ENCODE measurements at regions not wholly inside any gene's neighbourhood (a gene's known extent, or its start where the extent isn't known, plus 50 kb on each side); places are given as distances from the start of the nearest gene placed in this dataset.

DNA sequence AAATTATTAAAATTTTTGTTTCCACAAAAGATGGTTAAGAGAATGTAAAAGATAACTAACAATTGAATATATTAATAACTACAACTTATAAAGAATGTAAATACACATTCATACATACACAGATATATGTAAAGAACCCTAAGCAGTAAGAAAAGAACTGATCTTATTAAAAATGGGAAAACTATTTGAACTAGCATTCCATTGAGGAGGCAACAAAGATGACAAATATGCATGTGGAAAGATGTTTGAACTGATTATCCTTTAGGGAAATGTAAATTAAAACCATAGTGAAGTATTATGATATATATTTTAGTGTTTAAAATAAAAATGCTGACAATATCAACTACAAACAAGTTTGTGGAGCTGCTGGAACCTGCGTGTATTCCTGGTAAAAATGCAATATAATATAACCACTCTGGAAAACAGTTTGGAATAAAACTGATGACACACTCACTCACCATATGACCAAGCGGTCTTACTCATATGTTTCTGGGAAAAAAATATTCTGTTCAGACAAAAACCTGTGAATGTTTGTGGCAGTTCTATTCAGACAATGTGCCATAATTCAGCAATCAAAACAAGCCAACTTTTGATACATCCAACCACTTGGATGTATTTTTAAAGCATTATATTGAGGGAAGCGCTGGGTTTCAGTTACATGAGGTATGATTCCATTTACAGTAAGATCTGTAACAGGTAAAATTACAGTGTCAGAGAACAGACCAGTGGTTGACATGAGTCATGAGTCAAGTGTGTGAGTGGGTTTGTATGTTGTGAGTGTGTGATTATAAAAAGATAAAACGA, 694.4 kb upstream of the SLITRK5 start:
- no peak for ATAC-seq (ENCODE audit: poor library complexity)
- intact Hi-C loops (cut with DNase I): no loop called here
- DNase-seq: no peak

DNA sequence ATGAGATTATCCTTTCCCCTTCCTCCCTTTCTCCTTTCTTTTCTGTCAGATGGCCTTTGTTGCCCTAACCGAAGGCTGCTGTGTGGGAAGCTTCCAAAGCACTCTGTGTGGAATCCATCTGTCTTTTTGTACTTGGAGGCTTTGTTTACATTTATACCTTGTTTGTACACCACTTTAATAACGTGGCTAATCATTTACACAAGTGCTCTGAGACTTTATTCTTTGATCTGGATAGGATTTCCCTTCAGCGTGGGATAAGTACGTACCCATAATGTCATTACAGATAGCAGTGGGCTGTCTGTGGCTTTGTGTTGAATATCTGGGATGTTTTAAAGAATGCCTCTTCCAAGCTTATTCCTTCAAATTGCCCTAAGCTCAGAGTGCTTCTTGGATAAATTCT, 684.7 kb upstream of the SLITRK5 start:
- ATAC-seq (ENCODE audit: poor library complexity) (no peak), DNase-seq (no peak)
- intact Hi-C loops (cut with DNase I): no loop called here

DNA sequence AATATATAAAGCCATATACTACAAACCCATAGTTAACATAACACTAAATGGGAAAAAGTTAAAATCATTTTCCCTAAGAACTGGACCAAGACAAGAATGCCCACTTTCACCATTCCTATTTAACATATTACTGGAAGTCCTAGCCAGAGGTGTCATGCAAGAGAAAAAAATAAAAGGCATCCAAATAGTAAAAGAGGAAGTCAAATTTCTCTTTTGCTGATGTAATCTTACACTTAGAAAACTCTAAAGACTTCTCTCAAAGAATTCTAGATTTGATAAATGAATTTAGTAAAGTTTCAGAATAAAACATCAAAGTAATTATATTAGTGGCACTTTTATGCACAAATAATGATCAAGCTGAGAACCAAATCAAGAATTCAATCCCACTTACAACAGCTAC, 678.9 kb upstream of the SLITRK5 start:
- intact Hi-C loops (cut with DNase I): no loop called here
- ATAC-seq (ENCODE audit: poor library complexity) (no peak), DNase-seq (no peak)

DNA sequence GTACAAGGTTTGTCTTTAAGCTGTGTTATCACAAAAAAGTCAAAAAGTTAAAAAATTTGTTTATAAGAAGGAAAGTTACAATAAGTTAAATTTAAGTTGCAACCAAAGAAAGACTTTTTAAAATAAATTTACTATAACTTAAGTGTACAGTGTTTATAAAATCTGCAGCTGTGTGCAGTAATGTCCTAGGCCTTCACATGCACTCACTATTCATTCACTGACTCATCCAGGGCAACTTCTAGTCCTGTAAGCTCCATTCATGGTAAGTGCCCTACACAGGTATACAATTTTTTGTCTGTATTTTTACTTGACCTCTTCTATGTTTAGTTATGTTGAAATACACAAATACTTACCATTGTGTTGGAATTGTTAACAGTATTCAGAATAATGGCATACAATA, 667.9 kb upstream of the SLITRK5 start:
- intact Hi-C loops (cut with DNase I): no loop called here
- DNase-seq (no peak), ATAC-seq (ENCODE audit: poor library complexity) (no peak)

DNA sequence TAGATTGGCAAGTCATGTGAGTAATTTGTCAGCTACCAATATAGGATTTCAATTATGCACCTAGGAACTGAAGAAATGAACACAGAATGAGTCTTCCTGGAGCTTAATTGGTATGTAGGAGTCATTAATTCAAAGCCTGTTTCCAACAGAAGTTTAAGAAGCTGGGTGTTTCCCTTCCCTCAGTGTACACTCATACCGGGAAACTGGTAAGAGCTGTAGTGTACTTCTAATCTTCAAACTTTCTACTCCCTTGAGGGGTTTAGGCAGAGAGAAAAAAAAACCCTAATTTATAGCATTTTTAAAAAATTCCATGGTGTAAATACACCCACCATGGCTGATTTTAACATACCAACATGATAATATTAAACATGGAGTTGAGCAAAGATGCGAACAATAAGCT, 665.7 kb upstream of the SLITRK5 start:
- intact Hi-C loops (cut with DNase I): no loop called here
- DNase-seq (no peak), ATAC-seq (ENCODE audit: poor library complexity) (no peak)

DNA sequence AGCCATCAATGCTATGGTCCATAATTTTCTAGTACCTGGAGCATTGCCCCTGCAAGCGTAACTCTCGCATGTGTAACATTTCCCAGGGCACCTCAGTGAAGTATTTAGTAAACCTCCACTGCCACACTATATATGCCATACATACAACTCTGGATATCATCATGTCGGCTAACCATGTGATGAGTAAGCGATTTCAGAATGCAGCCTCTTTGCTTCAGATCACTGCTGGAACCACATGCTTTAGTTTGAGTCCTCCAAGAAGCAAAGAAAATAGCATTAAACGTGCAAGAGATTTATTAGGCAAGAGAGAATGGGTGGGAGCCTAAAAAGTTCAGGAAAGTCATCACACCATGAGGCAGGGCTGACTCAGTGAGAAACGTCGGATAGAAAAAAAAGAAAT, 635.6 kb upstream of the SLITRK5 start:
- DNase-seq (no peak), ATAC-seq (ENCODE audit: poor library complexity) (no peak)
- intact Hi-C loops (cut with DNase I): no loop called here

DNA sequence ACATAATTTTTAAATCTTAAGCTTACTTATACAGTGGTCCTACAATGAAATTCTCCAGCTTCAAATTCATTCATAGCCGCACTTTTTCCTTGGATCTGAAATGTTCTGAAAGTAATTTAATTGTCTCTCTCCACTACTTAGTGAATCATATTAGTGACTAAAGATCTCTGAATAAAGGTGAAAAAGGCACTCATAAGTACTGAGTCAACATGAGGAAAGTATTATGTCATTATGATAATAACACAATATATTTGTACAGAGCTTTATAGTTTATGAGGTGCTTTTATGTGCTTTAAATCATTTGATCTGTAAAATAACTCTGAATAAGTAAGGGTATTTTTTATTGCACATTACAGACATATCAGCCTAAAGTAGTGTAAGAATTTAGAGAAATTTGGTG, 628.2 kb upstream of the SLITRK5 start:
- no peak for ATAC-seq (ENCODE audit: poor library complexity)
- DNase-seq: no peak
- intact Hi-C loops (cut with DNase I): no loop called here

DNA sequence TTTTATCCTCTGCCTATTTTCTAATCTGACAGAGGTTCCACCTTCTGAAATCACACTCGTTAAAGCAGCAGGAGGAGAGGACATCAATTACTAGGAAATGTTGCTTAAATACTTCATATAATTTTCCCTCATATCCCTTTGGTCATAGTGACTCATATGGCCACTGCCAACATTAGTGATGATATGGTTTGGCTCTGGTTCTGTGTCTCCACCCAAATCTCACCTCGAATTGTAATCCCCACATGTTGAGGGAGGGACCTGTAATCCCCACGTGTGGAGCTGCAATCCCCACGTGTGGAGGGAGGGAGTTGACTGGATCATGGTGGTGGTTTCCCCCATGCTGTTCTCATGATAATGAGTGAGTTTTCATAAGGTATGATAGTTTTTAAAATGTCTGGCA, 618.4 kb upstream of the SLITRK5 start:
- ATAC-seq (ENCODE audit: poor library complexity) (no peak), DNase-seq (no peak)

DNA sequence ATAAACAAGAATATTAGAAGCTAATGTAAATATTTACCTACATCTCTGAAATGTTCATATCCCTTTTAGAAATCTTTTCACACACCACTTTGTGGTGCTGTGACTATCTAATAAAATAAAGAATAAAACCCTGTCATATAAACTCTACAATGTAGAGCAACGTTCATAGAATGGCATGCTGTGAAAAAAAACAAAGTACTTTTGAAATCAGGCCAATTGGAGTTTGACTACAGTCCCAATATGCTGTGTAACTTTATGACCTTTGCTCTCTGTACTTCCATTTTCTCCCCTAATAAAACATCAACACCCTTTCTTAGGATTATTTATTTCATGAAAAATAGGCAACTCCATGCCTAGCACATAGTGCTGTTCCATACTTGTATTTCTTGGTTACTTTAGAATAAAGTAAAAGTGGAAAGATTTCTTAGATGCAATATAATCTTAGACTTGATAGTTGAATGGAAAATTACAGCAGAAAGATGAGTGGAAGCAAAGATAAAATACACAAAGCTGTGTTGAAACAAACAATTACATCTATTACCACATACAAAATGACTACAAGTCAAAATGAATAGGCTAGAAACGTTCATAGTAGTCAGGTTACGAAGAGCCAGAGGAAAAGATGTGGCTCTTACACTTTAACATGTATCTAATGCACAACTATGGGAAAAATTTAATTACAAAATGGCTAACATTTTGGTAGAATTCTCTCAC, 613.2 kb upstream of the SLITRK5 start:
- ATAC-seq (ENCODE audit: poor library complexity): no peak
- intact Hi-C loops (cut with DNase I): no loop called here
- DNase-seq: no peak

More for the DNA sequence above, 618.4 kb upstream of the SLITRK5 start:
- intact Hi-C loops (cut with DNase I): no loop called here

DNA sequence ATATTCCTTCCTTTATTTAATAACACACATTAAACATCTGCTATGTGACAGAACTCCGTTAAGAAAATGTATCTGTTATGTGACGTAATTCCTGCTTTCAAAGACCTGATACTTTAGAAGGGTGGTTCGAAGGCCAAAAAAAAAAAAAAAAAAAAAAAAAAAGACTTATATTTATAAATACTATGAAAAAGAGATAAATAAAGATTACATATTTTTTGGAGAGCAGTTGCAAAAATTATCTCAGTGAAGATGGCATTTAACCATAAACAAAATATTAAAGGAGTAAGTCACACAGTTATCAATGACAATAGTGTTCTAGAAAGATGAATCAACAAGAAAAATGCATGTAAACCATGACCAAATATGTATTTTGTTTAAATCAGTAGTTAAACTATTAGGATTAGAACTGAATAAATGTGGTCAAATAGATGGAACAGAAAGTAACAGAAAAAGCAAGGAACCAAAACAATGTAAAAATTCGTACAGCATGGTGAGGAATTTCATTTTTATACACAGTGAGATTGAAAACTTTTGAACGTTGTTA, 612.3 kb upstream of the SLITRK5 start:
- DNase-seq: no peak
- intact Hi-C loops (cut with DNase I): no loop called here
- ATAC-seq (ENCODE audit: poor library complexity): no peak

DNA sequence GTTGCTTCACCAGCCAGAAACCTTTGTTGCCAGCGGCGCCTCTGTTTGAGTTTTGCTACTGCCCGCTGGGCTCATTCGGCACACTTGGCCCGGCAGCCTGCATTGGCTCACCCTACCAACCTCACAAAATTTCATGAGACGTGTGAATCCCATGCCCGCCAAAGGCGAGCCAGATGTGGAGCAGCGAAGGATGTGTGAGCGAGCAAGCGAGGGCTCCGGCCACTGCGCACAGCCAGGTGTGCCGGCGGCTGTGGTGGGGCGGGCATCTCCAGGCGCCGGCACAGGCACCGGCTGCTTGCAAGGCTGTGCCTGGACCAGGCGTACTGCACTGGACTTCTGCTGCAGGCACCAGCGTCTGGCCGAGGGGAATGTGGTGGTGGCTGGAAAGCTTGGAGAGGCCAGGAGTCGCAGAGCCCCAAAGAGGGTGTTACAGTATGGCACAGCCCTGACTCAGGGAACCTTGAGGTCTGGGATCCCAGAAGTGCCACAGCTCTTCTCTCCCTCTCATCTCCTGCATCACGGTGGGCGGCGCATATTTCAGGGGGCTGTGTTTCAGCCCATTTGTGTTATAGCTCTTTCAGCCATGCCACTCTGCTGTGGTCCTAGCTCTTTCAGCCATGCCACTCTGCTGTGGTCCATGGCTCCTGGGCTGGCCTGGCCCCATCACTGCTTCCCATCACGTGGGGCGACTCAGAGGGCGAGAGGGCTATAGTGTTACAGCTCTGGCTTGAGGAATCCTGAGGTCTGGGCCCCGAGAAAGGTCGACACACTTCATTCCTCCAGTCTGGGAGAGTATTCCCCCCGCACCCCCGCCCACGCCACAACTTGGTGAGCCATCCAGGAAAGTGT, 592.0 kb upstream of the SLITRK5 start:
- peak; percentile 20 for DNase-seq
- intact Hi-C loops (cut with DNase I): no loop called here
- no peak for ATAC-seq (ENCODE audit: poor library complexity)

DNA sequence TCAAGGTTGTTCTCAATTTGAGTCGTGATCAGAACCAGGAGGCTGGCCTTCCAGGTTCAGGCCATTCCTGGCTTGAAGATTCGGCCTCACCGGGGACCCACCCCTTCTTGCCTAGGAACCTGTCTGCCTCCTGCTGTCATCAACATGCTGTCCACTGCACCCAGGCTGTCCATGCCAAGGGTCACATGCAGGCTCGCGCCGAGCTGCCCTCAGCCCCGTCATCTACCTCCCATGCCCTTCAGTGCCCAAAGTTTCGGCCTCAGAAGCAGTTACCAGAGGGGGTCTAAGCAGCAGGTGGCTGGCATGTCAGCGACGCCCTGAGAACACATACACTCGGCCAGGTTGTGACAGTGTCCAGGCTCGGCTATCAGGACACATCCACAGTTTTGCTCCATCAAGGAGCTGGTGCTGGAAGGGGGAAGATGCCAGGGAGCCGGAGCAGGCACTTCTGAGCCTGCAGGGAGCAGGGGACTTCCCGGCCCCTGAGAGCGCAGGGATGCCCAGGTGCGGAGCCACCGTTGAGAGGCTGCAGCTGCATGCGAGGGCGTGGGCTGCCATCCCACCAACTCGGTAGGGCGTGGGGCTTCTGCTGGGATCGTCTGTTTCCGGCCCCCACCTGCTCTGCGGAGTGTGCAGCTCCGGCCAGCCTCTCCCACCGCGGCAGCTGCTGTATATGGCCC, 590.9 kb upstream of the SLITRK5 start:
- ATAC-seq (ENCODE audit: poor library complexity) (no peak), DNase-seq (peak; percentile 23)
- intact Hi-C loops (cut with DNase I): no loop called here

DNA sequence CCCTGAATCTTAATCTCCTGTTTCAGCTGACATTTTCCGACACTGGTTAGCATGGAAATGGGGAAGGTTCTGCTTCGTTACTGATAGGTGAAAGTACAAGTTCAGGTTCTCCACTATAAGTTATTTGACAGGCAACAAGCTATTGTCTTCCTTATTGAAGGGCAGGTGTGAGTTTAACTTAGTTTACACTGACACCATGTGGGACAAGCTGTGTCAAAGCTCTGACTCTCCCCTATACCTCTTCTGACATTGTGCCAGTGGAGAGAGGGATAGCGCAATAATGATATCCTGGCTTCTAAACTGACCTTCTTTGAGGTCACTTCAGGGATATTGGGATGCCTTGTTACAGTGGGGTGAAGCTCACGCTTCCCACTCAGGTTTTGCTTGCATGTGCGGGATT, 587.0 kb upstream of the SLITRK5 start:
- ATAC-seq (ENCODE audit: poor library complexity) (no peak), DNase-seq (no peak)
- intact Hi-C loops (cut with DNase I): no loop called here

DNA sequence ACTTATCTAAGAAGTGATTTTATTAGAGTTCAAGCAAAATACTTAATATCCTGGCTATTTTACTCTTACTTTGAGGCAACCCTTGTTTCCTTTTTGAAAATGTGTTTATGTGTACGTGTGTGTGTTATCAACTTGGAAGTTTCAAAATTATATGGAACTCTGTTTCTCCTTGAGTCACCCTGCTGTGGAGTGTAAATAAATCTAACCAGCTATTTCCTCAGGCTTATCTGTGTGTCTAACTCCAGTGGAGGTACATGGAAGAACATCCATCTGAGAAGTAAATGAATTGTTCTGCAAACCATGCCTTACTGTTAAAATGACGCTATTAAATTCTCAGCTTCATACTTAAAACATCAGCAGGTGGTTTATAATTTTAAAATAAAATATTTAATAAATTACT, 583.4 kb upstream of the SLITRK5 start:
- intact Hi-C loops (cut with DNase I): no loop called here
- ATAC-seq (ENCODE audit: poor library complexity) (no peak), DNase-seq (no peak)

DNA sequence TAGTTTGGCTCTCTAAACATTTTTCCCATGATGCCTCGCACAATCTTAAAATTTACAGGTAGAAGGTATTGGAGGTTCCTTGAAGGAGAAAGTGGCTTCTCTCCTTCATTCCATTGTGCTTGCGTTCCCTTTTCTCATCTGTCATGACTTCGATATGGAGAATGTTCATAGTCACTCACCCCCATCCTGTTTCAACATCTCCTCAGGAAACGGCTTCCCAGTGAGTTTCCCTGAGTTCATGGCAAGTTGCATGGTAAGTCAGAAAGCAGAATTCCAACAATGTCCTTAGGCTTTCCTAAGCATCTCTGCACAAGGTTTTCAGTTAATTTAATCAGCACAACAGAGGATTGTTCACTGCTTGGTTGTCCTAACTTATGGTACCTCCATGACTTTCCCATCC, 581.8 kb upstream of the SLITRK5 start:
- DNase-seq: no peak
- intact Hi-C loops (cut with DNase I): no loop called here
- ATAC-seq (ENCODE audit: poor library complexity): no peak

DNA sequence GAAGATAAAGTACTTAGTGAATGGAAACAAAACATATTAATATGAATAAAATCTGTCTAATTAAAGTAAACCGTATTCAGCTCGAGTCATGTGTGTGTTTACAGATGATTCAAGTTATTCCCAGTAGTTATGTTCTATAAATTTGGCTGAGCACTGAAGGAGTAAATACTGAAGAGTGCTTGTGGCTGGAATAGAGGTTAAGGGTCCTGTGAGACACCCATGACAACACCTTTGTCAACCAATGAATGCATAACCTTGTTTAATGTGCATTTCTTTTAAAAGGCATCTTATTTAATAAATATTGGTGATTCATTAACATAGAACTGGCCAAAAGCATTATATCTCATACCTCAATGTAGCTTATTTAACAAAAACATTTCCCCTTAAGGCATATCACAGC, 577.8 kb upstream of the SLITRK5 start:
- intact Hi-C loops (cut with DNase I): no loop called here
- no peak for ATAC-seq (ENCODE audit: poor library complexity)
- DNase-seq: no peak

DNA sequence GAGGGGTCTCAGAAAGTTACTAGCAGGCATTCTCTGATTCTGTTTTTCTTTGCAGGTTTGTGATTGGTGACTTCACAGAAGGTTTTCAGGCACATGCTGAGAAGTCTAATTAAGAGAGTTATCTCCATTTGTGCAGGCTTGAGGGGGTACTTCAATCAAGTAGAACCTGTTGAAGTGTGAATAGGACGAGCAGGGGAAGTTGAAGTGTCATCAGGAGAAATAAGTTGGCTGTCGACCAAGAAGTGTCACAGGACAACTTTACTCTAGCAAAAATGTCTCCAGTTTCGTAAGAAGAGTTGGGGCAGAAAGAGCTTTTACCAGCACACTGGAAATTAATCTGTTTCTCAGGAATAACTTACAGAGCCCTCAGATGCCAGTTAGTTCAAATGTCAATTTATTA, 576.5 kb upstream of the SLITRK5 start:
- intact Hi-C loops (cut with DNase I): no loop called here
- no peak for DNase-seq
- no peak for ATAC-seq (ENCODE audit: poor library complexity)

DNA sequence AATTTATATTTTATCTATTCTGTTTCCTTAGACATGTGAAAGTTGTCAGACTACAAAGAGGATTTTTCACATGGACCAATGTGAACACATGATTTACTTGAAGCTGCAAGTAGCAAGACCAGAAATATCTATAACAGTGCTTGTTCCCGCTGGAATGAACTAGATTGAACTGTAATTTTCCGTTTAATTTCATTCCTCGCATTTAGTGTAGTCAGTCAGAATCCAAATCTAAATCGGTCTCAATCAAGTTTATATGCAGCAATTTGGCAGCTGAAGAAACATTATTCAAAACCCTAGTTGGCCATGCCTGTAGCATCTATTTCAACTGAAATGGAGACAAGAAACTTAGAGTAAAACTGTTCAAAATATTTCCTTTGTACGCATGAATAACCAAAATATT, 570.7 kb upstream of the SLITRK5 start:
- DNase-seq (no peak), ATAC-seq (ENCODE audit: poor library complexity) (no peak)
- intact Hi-C loops (cut with DNase I): no loop called here

DNA sequence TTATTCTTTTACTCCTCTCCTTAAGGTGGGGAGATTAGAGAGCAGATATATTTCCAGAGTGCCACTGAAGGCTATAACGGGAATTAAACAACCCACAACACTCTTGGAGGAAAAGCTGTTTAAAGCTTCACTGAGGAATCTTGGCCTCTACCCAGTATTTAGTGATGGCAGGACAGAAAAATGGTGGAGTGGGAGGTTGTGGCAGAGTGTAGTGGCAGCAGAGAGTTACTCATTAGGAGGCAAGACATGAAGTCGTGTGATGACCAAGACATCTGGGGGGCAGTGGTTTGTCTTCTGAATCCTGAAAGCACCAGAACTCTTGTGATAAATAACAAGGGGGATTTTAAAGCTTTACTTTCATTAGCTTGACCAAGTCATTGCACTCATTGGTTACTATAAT, 563.5 kb upstream of the SLITRK5 start:
- no peak for ATAC-seq (ENCODE audit: poor library complexity)
- intact Hi-C loops (cut with DNase I): no loop called here
- DNase-seq: no peak

Data from Right ventricle myocardium superior (tissue), 1 donor.